Neural cell (in vitro differentiated cells): ENCODE measurements at regions not wholly inside any gene's neighbourhood (a gene's known extent, or its start where the extent isn't known, plus 50 kb on each side); places are given as distances from the start of the nearest gene placed in this dataset.

Source experiments
- H2AFZ ChIP-seq: fragments of 200-600, 300-800 bp; sonication (generic), shearing (Covaris generic); 2 replicates; pipeline ENCODE4 v1.6.0; 2014; ENCODE audit warnings: low read depth, mild to moderate bottlenecking, antibody characterized with exemption, low read length, moderate library complexity
- H3F3A ChIP-seq: fragments of 200-600 bp; shearing (Covaris generic); 2 replicates; pipeline ENCODE4 v1.6.1; 2016; ENCODE audit warnings: mild to moderate bottlenecking, moderate library complexity, mixed read lengths, antibody characterized with exemption, low read length; ENCODE audit not compliant: insufficient read depth, poor library complexity, severe bottlenecking
- H3K27ac ChIP-seq: fragments of 200-600, 300-800 bp; sonication (generic), shearing (Covaris generic); 2 replicates; pipeline ENCODE4 v1.5.1; 2014; ENCODE audit warnings: mild to moderate bottlenecking, low read length, moderate library complexity
- H3K27me3 ChIP-seq: fragments of 300-800, 200-600 bp; sonication (generic), shearing (Covaris generic); 2 replicates; pipeline ENCODE4 v1.6.0; 2014; ENCODE audit warnings: mild to moderate bottlenecking, low read depth, low read length, moderate library complexity; ENCODE audit not compliant: insufficient read depth
- H3K36me3 ChIP-seq: fragments of 300-800, 200-600 bp; sonication (generic), shearing (Covaris generic); 2 replicates; pipeline ENCODE4 v1.5.1; 2014; ENCODE audit warnings: mild to moderate bottlenecking, antibody characterized with exemption, low read length, moderate library complexity; ENCODE audit not compliant: insufficient read depth
- H3K4me2 ChIP-seq: fragments of 300-800, 200-600 bp; sonication (generic), shearing (Covaris generic); 2 replicates; pipeline ENCODE4 v1.6.0; 2014; ENCODE audit warnings: mild to moderate bottlenecking, low read length
- H3K4me3 ChIP-seq: fragments of 300-800, 200-600 bp; sonication (generic), shearing (Covaris generic); 2 replicates; pipeline ENCODE4 v1.5.1; 2014; ENCODE audit warnings: mild to moderate bottlenecking, low read length, moderate library complexity
- H3K79me2 ChIP-seq: fragments of 200-600 bp; shearing (Covaris generic); replicated peaks from 2 replicates; pipeline ENCODE4 v1.6.0; 2014; ENCODE audit warnings: mild to moderate bottlenecking, low read length, moderate library complexity; ENCODE audit not compliant: insufficient read depth
- H3K9ac ChIP-seq: fragments of 300-800, 200-600 bp; sonication (generic), shearing (Covaris generic); 2 replicates; pipeline ENCODE4 v1.6.1; 2016; ENCODE audit warnings: mild to moderate bottlenecking, low read length, mixed read lengths
- H3K9me2 ChIP-seq: fragments of 200-600 bp; shearing (Covaris generic); 2 replicates; pipeline ENCODE4 v1.6.1; 2016; ENCODE audit warnings: mild to moderate bottlenecking, low read length, mixed read lengths; ENCODE audit not compliant: insufficient read depth
- H3K9me3 ChIP-seq: fragments of 200-600, 300-800 bp; sonication (generic), shearing (Covaris generic); 2 replicates; pipeline ENCODE4 v1.6.1; 2016; ENCODE audit warnings: mild to moderate bottlenecking, mixed run types, low read length, moderate library complexity, mixed read lengths
- H4K20me1 ChIP-seq: fragments of 200-600 bp; shearing (Covaris generic); 2 replicates; pipeline ENCODE4 v1.6.1; 2016; ENCODE audit warnings: mild to moderate bottlenecking, mixed run types; ENCODE audit not compliant: insufficient read depth
- CTCF ChIP-seq: fragments of 450-650 bp; IDR thresholded peaks from 2 replicates; pipeline ENCODE4 v1.5.1; 2014; ENCODE audit warnings: antibody characterized with exemption, mild to moderate bottlenecking, moderate library complexity; ENCODE audit not compliant: poor library complexity, severe bottlenecking
- EP300 ChIP-seq: fragments of 450-650 bp; conservative IDR thresholded peaks from 2 replicates; pipeline ENCODE4 v1.6.1; 2014; ENCODE audit warnings: antibody characterized with exemption, mild to moderate bottlenecking, moderate library complexity; ENCODE audit not compliant: poor library complexity, severe bottlenecking
- EZH2 ChIP-seq: fragments of 200-600, 300-800 bp; shearing (Covaris generic), sonication (generic); IDR thresholded peaks from 2 replicates; pipeline ENCODE4 v1.6.1; 2014; ENCODE audit warnings: antibody characterized with exemption, low read length, borderline replicate concordance, mild to moderate bottlenecking; ENCODE audit not compliant: insufficient read depth, poor library complexity, severe bottlenecking
- MXI1 ChIP-seq: fragments of 450-650 bp; conservative IDR thresholded peaks from 2 replicates; pipeline ENCODE4 v1.6.1; 2014; ENCODE audit warnings: antibody characterized with exemption, mild to moderate bottlenecking; ENCODE audit not compliant: poor library complexity, severe bottlenecking
- POLR2AphosphoS5 ChIP-seq: IDR thresholded peaks from 2 replicates; pipeline ENCODE4 v1.6.1; 2012
- RAD21 ChIP-seq: fragments of 450-650 bp; conservative IDR thresholded peaks from 2 replicates; pipeline ENCODE4 v1.6.1; 2014; ENCODE audit warnings: antibody characterized with exemption, mild to moderate bottlenecking, moderate library complexity
- SMC3 ChIP-seq: fragments of 450-650 bp; conservative IDR thresholded peaks from 2 replicates; pipeline ENCODE4 v1.6.1; 2014; ENCODE audit warnings: antibody characterized with exemption, mild to moderate bottlenecking, moderate library complexity; ENCODE audit not compliant: poor library complexity
- TAF1 ChIP-seq: IDR thresholded peaks from 2 replicates; pipeline ENCODE4 v1.6.1; 2012; ENCODE audit warnings: low read depth
- TF ChIP-seq, protein P1 (sequence below): IDR thresholded peaks from 2 replicates; pipeline ENCODE4 v1.6.1; 2012; ENCODE audit warnings: borderline replicate concordance

DNA sequence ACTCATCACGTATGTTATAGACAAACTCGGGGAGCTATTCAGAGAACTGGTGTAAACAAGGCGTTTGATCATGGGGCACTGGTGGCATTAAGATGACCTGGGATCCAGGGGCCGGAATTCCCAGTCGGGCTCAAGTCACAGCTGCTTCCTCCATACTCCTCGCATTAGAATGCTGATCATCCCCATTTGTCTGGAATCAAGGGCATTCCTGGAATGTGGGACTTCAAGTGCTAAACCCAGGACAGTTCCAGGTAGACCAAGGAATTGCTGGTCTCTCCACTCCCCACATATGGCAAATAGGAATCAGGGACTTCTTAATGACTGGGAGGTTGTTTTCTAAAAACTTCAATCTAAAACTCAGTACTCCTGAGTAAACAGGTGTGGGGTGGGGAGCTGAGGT is 355.7 kb upstream of the RAB6C start:
- Histone ChIP-seq H3K27ac (no peak overlapping the region), H3K79me2 (no peaks in the 10 kb centered on the region), H3K4me2 (no peak overlapping the region), H3K9me2 (no peaks in the 10 kb centered on the region), H2AFZ (no peak overlapping the region), H3K9ac (no peak overlapping the region), H3K36me3 (no peaks in the 10 kb centered on the region), H3K4me3 (no peak overlapping the region), H4K20me1 (no peaks in the 10 kb centered on the region), H3F3A (no peaks in the 10 kb centered on the region), H3K27me3 (no peaks in the 10 kb centered on the region), H3K9me3 (no peaks in the 10 kb centered on the region)
- TF ChIP-seq, protein P1, sequence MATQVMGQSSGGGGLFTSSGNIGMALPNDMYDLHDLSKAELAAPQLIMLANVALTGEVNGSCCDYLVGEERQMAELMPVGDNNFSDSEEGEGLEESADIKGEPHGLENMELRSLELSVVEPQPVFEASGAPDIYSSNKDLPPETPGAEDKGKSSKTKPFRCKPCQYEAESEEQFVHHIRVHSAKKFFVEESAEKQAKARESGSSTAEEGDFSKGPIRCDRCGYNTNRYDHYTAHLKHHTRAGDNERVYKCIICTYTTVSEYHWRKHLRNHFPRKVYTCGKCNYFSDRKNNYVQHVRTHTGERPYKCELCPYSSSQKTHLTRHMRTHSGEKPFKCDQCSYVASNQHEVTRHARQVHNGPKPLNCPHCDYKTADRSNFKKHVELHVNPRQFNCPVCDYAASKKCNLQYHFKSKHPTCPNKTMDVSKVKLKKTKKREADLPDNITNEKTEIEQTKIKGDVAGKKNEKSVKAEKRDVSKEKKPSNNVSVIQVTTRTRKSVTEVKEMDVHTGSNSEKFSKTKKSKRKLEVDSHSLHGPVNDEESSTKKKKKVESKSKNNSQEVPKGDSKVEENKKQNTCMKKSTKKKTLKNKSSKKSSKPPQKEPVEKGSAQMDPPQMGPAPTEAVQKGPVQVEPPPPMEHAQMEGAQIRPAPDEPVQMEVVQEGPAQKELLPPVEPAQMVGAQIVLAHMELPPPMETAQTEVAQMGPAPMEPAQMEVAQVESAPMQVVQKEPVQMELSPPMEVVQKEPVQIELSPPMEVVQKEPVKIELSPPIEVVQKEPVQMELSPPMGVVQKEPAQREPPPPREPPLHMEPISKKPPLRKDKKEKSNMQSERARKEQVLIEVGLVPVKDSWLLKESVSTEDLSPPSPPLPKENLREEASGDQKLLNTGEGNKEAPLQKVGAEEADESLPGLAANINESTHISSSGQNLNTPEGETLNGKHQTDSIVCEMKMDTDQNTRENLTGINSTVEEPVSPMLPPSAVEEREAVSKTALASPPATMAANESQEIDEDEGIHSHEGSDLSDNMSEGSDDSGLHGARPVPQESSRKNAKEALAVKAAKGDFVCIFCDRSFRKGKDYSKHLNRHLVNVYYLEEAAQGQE, result no peak
- TF ChIP-seq TAF1 (no peak), EZH2 (no peak), EP300 (no peak), RAD21 (no peak), MXI1 (no peak), SMC3 (no peak), POLR2AphosphoS5 (no peak), CTCF (no peak)

DNA sequence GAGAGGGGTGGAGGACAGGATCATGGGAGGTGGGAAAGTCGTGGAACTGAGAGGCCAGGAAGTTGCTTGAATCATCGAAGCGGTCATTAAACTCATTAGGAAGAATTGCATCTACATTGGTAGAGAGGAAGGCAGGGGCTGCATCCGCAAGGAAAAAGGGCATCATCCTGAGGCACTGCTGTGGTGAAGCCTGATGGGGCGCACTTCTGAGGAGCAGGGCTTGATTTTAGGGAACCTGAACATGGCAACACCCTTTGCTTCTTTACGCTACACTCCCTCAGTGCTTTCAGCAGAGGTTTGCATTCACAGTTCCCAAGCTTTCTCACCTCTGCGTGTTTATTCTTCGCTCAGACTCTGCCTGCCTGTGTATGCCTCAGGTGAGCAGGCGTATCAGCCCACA is 352.0 kb upstream of the RAB6C start:
- Histone ChIP-seq H2AFZ (no peak overlapping the region), H3K36me3 (no peaks in the 10 kb centered on the region), H3K9me3 (no peaks in the 10 kb centered on the region)

More for the DNA sequence above, 352.0 kb upstream of the RAB6C start:
- no peaks in the 10 kb centered on the region for H3K9me2 ChIP-seq
- no peaks in the 10 kb centered on the region for H3K79me2 ChIP-seq
- no peaks in the 10 kb centered on the region for H3F3A ChIP-seq
- H3K9ac ChIP-seq, result no peak overlapping the region
- H3K4me3 ChIP-seq, result no peak overlapping the region
- TF ChIP-seq, protein P1, result no peak
- TF ChIP-seq TAF1 (no peak), EZH2 (no peak), RAD21 (no peak)
- no peak overlapping the region for H3K27ac ChIP-seq
- no peak overlapping the region for H3K4me2 ChIP-seq
- no peaks in the 10 kb centered on the region for H3K27me3 ChIP-seq
- H4K20me1 ChIP-seq, result no peaks in the 10 kb centered on the region
